Fibroblast of lung (primary cell): ENCODE measurements at regions not wholly inside any gene's neighbourhood (a gene's known extent, or its start where the extent isn't known, plus 50 kb on each side); places are given as distances from the start of the nearest gene placed in this dataset.

ENCODE experiments used
- CTCF ChIP-seq, 2 donors: IDR thresholded peaks in 1 of 2; conservative IDR thresholded peaks in 1 of 2; 1 replicate in 1 of 2; 2 replicates in 1 of 2; pipeline ENCODE4 v1.5.1; 2011 to 2012; ENCODE audit warnings: low read length in 2 of 2, control low read depth in 1 of 2, inconsistent platforms in 1 of 2, low read depth in 1 of 2, mild to moderate bottlenecking in 1 of 2
- EZH2 ChIP-seq: IDR thresholded peaks from 2 replicates; pipeline ENCODE4 v1.5.1; 2012; ENCODE audit warnings: low read length, control low read depth, mild to moderate bottlenecking; ENCODE audit errors: missing control alignments

GRCh38 chr13:88945793-88946192, 1274.6 kb downstream of the SLITRK5 start:
- TF ChIP-seq EZH2 (no peak), CTCF (conservative IDR thresholded peaks at IDR 0.05 in 1 of 2, IDR thresholded peaks at IDR 0.05 in 1 of 2; ENCODE audit: low read depth in 1 of 2, low read length in 2 of 2) (no peak)
